ENCODE measurements at regions not wholly inside any gene's neighbourhood (a gene's known extent, or its start where the extent isn't known, plus 50 kb on each side); places are given as distances from the start of the nearest gene placed in this dataset.

GRCh38 chr4:187562345-187562744, 433.2 kb upstream of the ZFP42 start:
- no peak for ATAC-seq
- H3K9me3 ChIP-seq (ENCODE audit: control insufficient read depth, insufficient read depth, low read length), result peaks cover 4% of the 10 kb centered on the region
- H3K9me3 Mint-ChIP-seq, result peaks cover 12 to 25% of the 10 kb centered on the region in 2 donors
- H3K27me3 ChIP-seq (ENCODE audit: control insufficient read depth, insufficient read depth, low read length), result no peaks in the 10 kb centered on the region
- DNase-seq, result no peak
- no peaks in the 10 kb centered on the region for H3K27me3 Mint-ChIP-seq (ENCODE audit: low read depth in 2 of 2)
- H3K36me3 ChIP-seq (ENCODE audit: control insufficient read depth, insufficient read depth, low read length), result no peaks in the 10 kb centered on the region
- WGBS (ENCODE audit: insufficient coverage), result 87% methylated on average over 7 of the region's 7 CpGs
- no peak overlapping the region for H3K4me3 Mint-ChIP-seq
- no peak overlapping the region for H3K27ac Mint-ChIP-seq
- no peaks in the 10 kb centered on the region for H3K36me3 Mint-ChIP-seq
- no peak for TF ChIP-seq CTCF (IDR thresholded peaks at IDR 0.05)
- no peak overlapping the region for H3K27ac ChIP-seq (ENCODE audit: low read length)
- H3K4me3 ChIP-seq (ENCODE audit: low read length), result no peak overlapping the region
- no peaks in the 10 kb centered on the region for H3K4me1 ChIP-seq (ENCODE audit: control insufficient read depth, insufficient read depth, low read length)
- intact Hi-C loops (cut with micrococcal nuclease), result no loop called here
- no peaks in the 10 kb centered on the region for H3K4me1 Mint-ChIP-seq

- Histone ChIP-seq H3K27ac (ENCODE audit: low read length) (no peak overlapping the region), H3K4me1 (ENCODE audit: control insufficient read depth, insufficient read depth, low read length) (no peaks in the 10 kb centered on the region), H3K36me3 (ENCODE audit: control insufficient read depth, insufficient read depth, low read length) (no peaks in the 10 kb centered on the region), H3K9me3 (ENCODE audit: control insufficient read depth, insufficient read depth, low read length) (no peaks in the 10 kb centered on the region), H3K4me3 (ENCODE audit: low read length) (no peak overlapping the region), H3K27me3 (ENCODE audit: control insufficient read depth, insufficient read depth, low read length) (no peaks in the 10 kb centered on the region)
- WGBS (ENCODE audit: insufficient coverage), result 90% methylated on average over 11 of the region's 11 CpGs
- intact Hi-C loops (cut with micrococcal nuclease), result no loop called here
- Mint-ChIP-seq H3K9me3 (peaks cover 10 to 24% of the 10 kb centered on the region in 2 donors), H3K27ac (no peak overlapping the region), H3K4me3 (no peak overlapping the region), H3K36me3 (no peaks in the 10 kb centered on the region), H3K4me1 (no peaks in the 10 kb centered on the region), H3K27me3 (ENCODE audit: low read depth in 2 of 2) (no peaks in the 10 kb centered on the region)
- no peak for TF ChIP-seq CTCF (IDR thresholded peaks at IDR 0.05)
- ATAC-seq (no peak), DNase-seq (no peak)
Measured at GRCh38 chr4:187565416-187565815, 430.2 kb upstream of the ZFP42 start.

- no peaks in the 10 kb centered on the region for H3K36me3 ChIP-seq (ENCODE audit: control insufficient read depth, insufficient read depth, low read length)
- Mint-ChIP-seq H3K9me3 (peaks cover 16 to 34% of the 10 kb centered on the region in 2 donors), H3K27me3 (ENCODE audit: low read depth in 2 of 2) (no peaks in the 10 kb centered on the region), H3K36me3 (peaks cover 6% of the 10 kb centered on the region), H3K27ac (no peak overlapping the region), H3K4me1 (no peaks in the 10 kb centered on the region), H3K4me3 (no peak overlapping the region)
- TF ChIP-seq CTCF (IDR thresholded peaks at IDR 0.05), result no peak
- ATAC-seq (no peak), DNase-seq (no peak)
- H3K4me1 ChIP-seq (ENCODE audit: control insufficient read depth, insufficient read depth, low read length), result no peaks in the 10 kb centered on the region
- 89% methylated on average over 3 of the region's 6 CpGs for WGBS (ENCODE audit: insufficient coverage)
- H3K4me3 ChIP-seq (ENCODE audit: low read length), result no peak overlapping the region
- H3K27me3 ChIP-seq (ENCODE audit: control insufficient read depth, insufficient read depth, low read length), result no peaks in the 10 kb centered on the region
- H3K27ac ChIP-seq (ENCODE audit: low read length), result no peak overlapping the region
- H3K9me3 ChIP-seq (ENCODE audit: control insufficient read depth, insufficient read depth, low read length), result peaks cover 2% of the 10 kb centered on the region
- intact Hi-C loops (cut with micrococcal nuclease), result no loop called here
Measured at GRCh38 chr4:187569871-187570270, 425.7 kb upstream of the ZFP42 start.

GRCh38 chr4:187575706-187576105, 419.9 kb upstream of the ZFP42 start:
- no peak for DNase-seq
- H3K4me1 Mint-ChIP-seq, result no peaks in the 10 kb centered on the region
- Histone ChIP-seq H3K36me3 (ENCODE audit: control insufficient read depth, insufficient read depth, low read length) (no peaks in the 10 kb centered on the region), H3K4me1 (ENCODE audit: control insufficient read depth, insufficient read depth, low read length) (no peaks in the 10 kb centered on the region), H3K27ac (ENCODE audit: low read length) (no peak overlapping the region), H3K4me3 (ENCODE audit: low read length) (no peak overlapping the region), H3K27me3 (ENCODE audit: control insufficient read depth, insufficient read depth, low read length) (no peaks in the 10 kb centered on the region), H3K9me3 (ENCODE audit: control insufficient read depth, insufficient read depth, low read length) (peaks cover 2% of the 10 kb centered on the region)
- ATAC-seq, result no peak
- H3K9me3 Mint-ChIP-seq, result peaks cover 14 to 18% of the 10 kb centered on the region in 2 donors
- H3K36me3 Mint-ChIP-seq, result peaks cover 6% of the 10 kb centered on the region
- TF ChIP-seq CTCF (IDR thresholded peaks at IDR 0.05), result no peak
- H3K27ac Mint-ChIP-seq, result no peak overlapping the region
- intact Hi-C loops (cut with micrococcal nuclease), result no loop called here
- H3K27me3 Mint-ChIP-seq (ENCODE audit: low read depth in 2 of 2), result no peaks in the 10 kb centered on the region
- no peak overlapping the region for H3K4me3 Mint-ChIP-seq
- WGBS (ENCODE audit: insufficient coverage), result 92% methylated on average over 2 of the region's 2 CpGs
